ENCODE measurements at regions not wholly inside any gene's neighbourhood (a gene's known extent, or its start where the extent isn't known, plus 50 kb on each side); places are given as distances from the start of the nearest gene placed in this dataset.

GRCh38 chr3:28901018-28901417 is 379.9 kb upstream of the RBMS3 start:
- no peaks in the 10 kb centered on the region for H3K9me3 ChIP-seq (ENCODE audit: control insufficient read depth, low read length)
- H3K4me3 ChIP-seq (ENCODE audit: low read length): no peak overlapping the region
- H3K27me3 ChIP-seq (replicated peaks; ENCODE audit: control insufficient read depth, insufficient read depth, low read length): no peaks in the 10 kb centered on the region
- H3K4me1 ChIP-seq (ENCODE audit: control insufficient read depth, insufficient read depth, low read length): peaks cover 13% of the 10 kb centered on the region
- no peak overlapping the region for H3K9ac ChIP-seq (ENCODE audit: low read length)
- DNase-seq (ENCODE audit: low read depth): peak; percentile 53
- no peaks in the 10 kb centered on the region for H3K36me3 ChIP-seq (ENCODE audit: control insufficient read depth, insufficient read depth, low read length, severe bottlenecking)

GRCh38 chr3:28903171-28903601 is 377.7 kb upstream of the RBMS3 start:
- H3K9ac ChIP-seq (ENCODE audit: low read length): no peak overlapping the region
- no peak for DNase-seq (ENCODE audit: low read depth)
- H3K4me3 ChIP-seq (ENCODE audit: low read length): no peak overlapping the region
- H3K9me3 ChIP-seq (ENCODE audit: control insufficient read depth, low read length): no peaks in the 10 kb centered on the region
- H3K27me3 ChIP-seq (replicated peaks; ENCODE audit: control insufficient read depth, insufficient read depth, low read length): no peaks in the 10 kb centered on the region
- peaks cover 13% of the 10 kb centered on the region for H3K4me1 ChIP-seq (ENCODE audit: control insufficient read depth, insufficient read depth, low read length)
- no peaks in the 10 kb centered on the region for H3K36me3 ChIP-seq (ENCODE audit: control insufficient read depth, insufficient read depth, low read length, severe bottlenecking)

GRCh38 chr3:28905798-28906197 is 375.1 kb upstream of the RBMS3 start:
- no peak overlapping the region for H3K4me3 ChIP-seq (ENCODE audit: low read length)
- no peak overlapping the region for H3K9ac ChIP-seq (ENCODE audit: low read length)
- DNase-seq (ENCODE audit: low read depth): no peak
- H3K27me3 ChIP-seq (replicated peaks; ENCODE audit: control insufficient read depth, insufficient read depth, low read length): no peaks in the 10 kb centered on the region
- H3K9me3 ChIP-seq (ENCODE audit: control insufficient read depth, low read length): no peaks in the 10 kb centered on the region
- no peaks in the 10 kb centered on the region for H3K36me3 ChIP-seq (ENCODE audit: control insufficient read depth, insufficient read depth, low read length, severe bottlenecking)
- peaks cover 8% of the 10 kb centered on the region for H3K4me1 ChIP-seq (ENCODE audit: control insufficient read depth, insufficient read depth, low read length)

- Histone ChIP-seq H3K9ac (ENCODE audit: low read length) (no peak overlapping the region), H3K9me3 (ENCODE audit: control insufficient read depth, low read length) (no peaks in the 10 kb centered on the region), H3K36me3 (ENCODE audit: control insufficient read depth, insufficient read depth, low read length, severe bottlenecking) (no peaks in the 10 kb centered on the region), H3K27me3 (replicated peaks; ENCODE audit: control insufficient read depth, insufficient read depth, low read length) (no peaks in the 10 kb centered on the region), H3K4me1 (ENCODE audit: control insufficient read depth, insufficient read depth, low read length) (no peaks in the 10 kb centered on the region), H3K4me3 (ENCODE audit: low read length) (no peak overlapping the region)
- DNase-seq (ENCODE audit: low read depth): no peak
Measured at GRCh38 chr3:28906561-28907310, 374.1 kb upstream of the RBMS3 start.

- no peak overlapping the region for H3K4me3 ChIP-seq (ENCODE audit: low read length)
- H3K9ac ChIP-seq (ENCODE audit: low read length): no peak overlapping the region
- no peaks in the 10 kb centered on the region for H3K4me1 ChIP-seq (ENCODE audit: control insufficient read depth, insufficient read depth, low read length)
- no peaks in the 10 kb centered on the region for H3K36me3 ChIP-seq (ENCODE audit: control insufficient read depth, insufficient read depth, low read length, severe bottlenecking)
- H3K27me3 ChIP-seq (replicated peaks; ENCODE audit: control insufficient read depth, insufficient read depth, low read length): no peaks in the 10 kb centered on the region
- no peak for DNase-seq (ENCODE audit: low read depth)
- H3K9me3 ChIP-seq (ENCODE audit: control insufficient read depth, low read length): no peaks in the 10 kb centered on the region
Measured at GRCh38 chr3:28907616-28908015, 373.3 kb upstream of the RBMS3 start.

- H3K4me1 ChIP-seq (ENCODE audit: control insufficient read depth, insufficient read depth, low read length): peaks cover 11% of the 10 kb centered on the region
- H3K27me3 ChIP-seq (replicated peaks; ENCODE audit: control insufficient read depth, insufficient read depth, low read length): no peaks in the 10 kb centered on the region
- DNase-seq (ENCODE audit: low read depth): no peak
Measured at GRCh38 chr3:28912120-28912885, 368.6 kb upstream of the RBMS3 start.

GRCh38 chr3:28915741-28916500 is 364.9 kb upstream of the RBMS3 start:
- Histone ChIP-seq H3K9ac (ENCODE audit: low read length) (peak overlapping the region; percentile 56), H3K4me1 (ENCODE audit: control insufficient read depth, insufficient read depth, low read length) (peaks cover 11% of the 10 kb centered on the region), H3K27me3 (replicated peaks; ENCODE audit: control insufficient read depth, insufficient read depth, low read length) (no peaks in the 10 kb centered on the region), H3K9me3 (ENCODE audit: control insufficient read depth, low read length) (no peaks in the 10 kb centered on the region), H3K4me3 (ENCODE audit: low read length) (peak overlapping the region; percentile 68), H3K36me3 (ENCODE audit: control insufficient read depth, insufficient read depth, low read length, severe bottlenecking) (no peaks in the 10 kb centered on the region)
- DNase-seq (ENCODE audit: low read depth): peak; percentile 73

More at GRCh38 chr3:28912120-28912885, 368.6 kb upstream of the RBMS3 start:
- Histone ChIP-seq H3K9ac (ENCODE audit: low read length) (no peak overlapping the region), H3K36me3 (ENCODE audit: control insufficient read depth, insufficient read depth, low read length, severe bottlenecking) (no peaks in the 10 kb centered on the region), H3K4me3 (ENCODE audit: low read length) (peak overlapping the region; percentile 24), H3K9me3 (ENCODE audit: control insufficient read depth, low read length) (no peaks in the 10 kb centered on the region)

- Histone ChIP-seq H3K9me3 (ENCODE audit: control insufficient read depth, low read length) (no peaks in the 10 kb centered on the region), H3K4me1 (ENCODE audit: control insufficient read depth, insufficient read depth, low read length) (peaks cover 11% of the 10 kb centered on the region), H3K27me3 (replicated peaks; ENCODE audit: control insufficient read depth, insufficient read depth, low read length) (no peaks in the 10 kb centered on the region), H3K4me3 (ENCODE audit: low read length) (peak overlapping the region; percentile 68), H3K36me3 (ENCODE audit: control insufficient read depth, insufficient read depth, low read length, severe bottlenecking) (no peaks in the 10 kb centered on the region), H3K9ac (ENCODE audit: low read length) (peak overlapping the region; percentile 56)
- peak; percentile 79 for DNase-seq (ENCODE audit: low read depth)
Measured at GRCh38 chr3:28916713-28917499, 364.0 kb upstream of the RBMS3 start.

GRCh38 chr3:28917895-28918475 is 362.9 kb upstream of the RBMS3 start:
- no peaks in the 10 kb centered on the region for H3K36me3 ChIP-seq (ENCODE audit: control insufficient read depth, insufficient read depth, low read length, severe bottlenecking)
- H3K4me3 ChIP-seq (ENCODE audit: low read length): no peak overlapping the region
- no peaks in the 10 kb centered on the region for H3K9me3 ChIP-seq (ENCODE audit: control insufficient read depth, low read length)
- DNase-seq (ENCODE audit: low read depth): no peak
- no peak overlapping the region for H3K9ac ChIP-seq (ENCODE audit: low read length)
- no peaks in the 10 kb centered on the region for H3K27me3 ChIP-seq (replicated peaks; ENCODE audit: control insufficient read depth, insufficient read depth, low read length)
- H3K4me1 ChIP-seq (ENCODE audit: control insufficient read depth, insufficient read depth, low read length): peaks cover 11% of the 10 kb centered on the region

GRCh38 chr3:28922376-28922775 is 358.5 kb upstream of the RBMS3 start:
- Histone ChIP-seq H3K9ac (ENCODE audit: low read length) (no peak overlapping the region), H3K4me1 (ENCODE audit: control insufficient read depth, insufficient read depth, low read length) (peaks cover 3% of the 10 kb centered on the region), H3K27me3 (replicated peaks; ENCODE audit: control insufficient read depth, insufficient read depth, low read length) (no peaks in the 10 kb centered on the region), H3K36me3 (ENCODE audit: control insufficient read depth, insufficient read depth, low read length, severe bottlenecking) (no peaks in the 10 kb centered on the region), H3K9me3 (ENCODE audit: control insufficient read depth, low read length) (no peaks in the 10 kb centered on the region), H3K4me3 (ENCODE audit: low read length) (no peak overlapping the region)
- DNase-seq (ENCODE audit: low read depth): no peak

Data from adipocyte (in vitro differentiated cells).